Rectal smooth muscle tissue (tissue), 1 donor: ENCODE measurements at regions not wholly inside any gene's neighbourhood (a gene's known extent, or its start where the extent isn't known, plus 50 kb on each side); places are given as distances from the start of the nearest gene placed in this dataset.
"Not testable (repeated sequence)": the region's sequence is repeated elsewhere in the genome, so short reads cannot be mapped to it uniquely, and the experiment has no call there.

ENCODE experiments used
- H3K27ac ChIP-seq: one replicate; pipeline ENCODE4 v1.7.0; 2013; ENCODE audit warnings: low read depth, low read length, inconsistent platforms
- H3K27me3 ChIP-seq: one replicate; pipeline ENCODE4 v1.7.0; 2013; ENCODE audit warnings: low read length; ENCODE audit not compliant: control insufficient read depth, insufficient read depth
- H3K36me3 ChIP-seq: one replicate; pipeline ENCODE4 v1.7.0; 2013; ENCODE audit warnings: low read length; ENCODE audit not compliant: control insufficient read depth, insufficient read depth
- H3K4me1 ChIP-seq: one replicate; pipeline ENCODE4 v1.7.0; 2013; ENCODE audit warnings: low read length; ENCODE audit not compliant: control insufficient read depth, insufficient read depth
- H3K4me3 ChIP-seq: one replicate; pipeline ENCODE4 v1.7.0; 2013; ENCODE audit warnings: low read length
- H3K9ac ChIP-seq: one replicate; pipeline ENCODE4 v1.7.0; 2013; ENCODE audit warnings: low read length

DNA sequence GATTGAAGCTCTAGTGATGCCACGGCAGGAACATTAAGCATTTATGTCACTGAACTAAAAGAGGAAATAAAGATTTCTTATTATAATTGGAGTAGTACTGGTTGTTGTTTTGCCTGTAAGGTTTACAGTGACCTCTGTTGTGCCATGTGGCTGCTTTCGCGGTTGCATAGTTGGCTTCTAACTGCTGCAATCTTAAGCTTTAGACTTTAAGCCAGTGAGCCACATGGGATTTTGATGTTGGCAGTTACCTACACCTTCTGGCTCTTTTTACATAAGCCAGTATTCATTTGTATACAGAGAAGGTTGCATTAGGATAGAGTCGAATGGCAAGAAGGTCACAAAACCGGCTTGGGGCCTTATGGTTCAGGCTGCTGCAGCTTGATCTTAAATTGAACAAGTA is 1311.6 kb downstream of the RAPGEF2 start:
- Histone ChIP-seq H3K27me3 (no peaks in the 10 kb centered on the region), H3K4me3 (no peak overlapping the region), H3K36me3 (no peaks in the 10 kb centered on the region), H3K9ac (no peak overlapping the region), H3K4me1 (no peaks in the 10 kb centered on the region), H3K27ac (no peak overlapping the region)

DNA sequence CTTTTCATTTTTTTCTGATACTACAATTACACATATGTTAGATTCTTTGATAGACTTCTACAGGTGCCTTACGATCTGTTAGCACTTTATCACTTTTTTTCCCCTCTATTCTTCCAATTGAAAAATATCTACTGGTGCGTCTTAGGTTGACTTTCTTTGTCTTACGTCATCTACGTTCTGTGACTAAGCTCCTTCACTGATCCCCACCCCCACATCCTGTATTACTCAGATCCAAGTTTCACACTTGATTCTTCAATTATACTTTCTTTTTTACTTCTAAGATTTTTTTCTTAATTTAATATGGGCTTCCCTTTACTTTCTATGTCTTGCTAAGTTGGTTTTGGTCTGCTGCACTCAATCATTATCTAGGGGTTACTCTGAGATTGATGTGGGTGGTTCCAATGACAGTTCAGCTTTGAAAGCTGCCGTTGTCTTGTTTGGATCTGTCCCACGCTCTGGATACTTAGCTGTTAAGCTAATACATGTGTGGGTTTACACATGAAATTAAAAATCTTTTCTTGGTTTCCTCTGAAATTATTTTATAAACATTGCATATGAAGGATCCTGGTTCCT is 1321.1 kb downstream of the RAPGEF2 start:
- Histone ChIP-seq H3K4me3 (no peak overlapping the region), H3K36me3 (no peaks in the 10 kb centered on the region), H3K27ac (no peak overlapping the region), H3K27me3 (no peaks in the 10 kb centered on the region), H3K9ac (no peak overlapping the region), H3K4me1 (no peaks in the 10 kb centered on the region)

DNA sequence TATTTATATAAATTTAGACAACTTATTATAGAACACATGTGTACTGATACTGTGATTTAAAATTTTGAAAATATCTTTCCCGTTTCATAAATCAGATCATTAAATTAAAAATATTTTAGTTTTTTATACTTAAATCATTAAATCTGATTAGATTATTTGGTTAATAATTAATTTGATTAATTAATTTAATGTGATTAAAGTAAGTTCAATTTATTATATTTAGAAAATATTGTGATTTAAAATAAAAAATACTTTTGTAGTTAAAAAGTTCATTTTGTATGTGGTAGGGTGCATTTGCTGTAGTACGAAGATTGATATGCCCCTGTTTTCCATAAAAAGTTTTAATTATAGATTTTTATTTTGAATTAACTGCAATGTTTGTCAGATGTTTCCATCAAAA is 1323.4 kb downstream of the RAPGEF2 start:
- Histone ChIP-seq H3K27ac (no peak overlapping the region), H3K27me3 (no peaks in the 10 kb centered on the region), H3K4me3 (no peak overlapping the region), H3K36me3 (no peaks in the 10 kb centered on the region), H3K9ac (no peak overlapping the region), H3K4me1 (no peaks in the 10 kb centered on the region)

DNA sequence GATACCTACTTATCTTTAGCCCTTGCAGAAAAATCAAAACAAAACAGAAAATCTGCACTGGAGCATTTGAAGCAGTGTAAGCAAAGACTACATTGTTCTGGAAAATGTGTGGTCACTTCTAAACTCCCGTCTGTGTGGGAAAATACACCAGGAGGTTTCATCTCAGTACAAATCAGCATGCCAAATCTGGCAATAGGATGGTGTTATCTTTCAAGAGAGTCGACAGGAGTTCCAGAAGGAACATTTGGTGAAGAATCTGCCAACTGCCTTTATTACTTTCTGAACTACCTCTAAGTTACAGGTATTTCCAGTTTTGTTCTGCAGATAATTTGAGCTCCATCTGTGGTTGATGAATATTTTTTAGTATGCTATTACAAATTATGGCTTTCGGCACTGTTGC is 1348.0 kb downstream of the RAPGEF2 start:
- Histone ChIP-seq H3K27me3 (no peaks in the 10 kb centered on the region), H3K4me1 (no peaks in the 10 kb centered on the region), H3K27ac (no peak overlapping the region), H3K9ac (no peak overlapping the region), H3K36me3 (no peaks in the 10 kb centered on the region), H3K4me3 (no peak overlapping the region)

DNA sequence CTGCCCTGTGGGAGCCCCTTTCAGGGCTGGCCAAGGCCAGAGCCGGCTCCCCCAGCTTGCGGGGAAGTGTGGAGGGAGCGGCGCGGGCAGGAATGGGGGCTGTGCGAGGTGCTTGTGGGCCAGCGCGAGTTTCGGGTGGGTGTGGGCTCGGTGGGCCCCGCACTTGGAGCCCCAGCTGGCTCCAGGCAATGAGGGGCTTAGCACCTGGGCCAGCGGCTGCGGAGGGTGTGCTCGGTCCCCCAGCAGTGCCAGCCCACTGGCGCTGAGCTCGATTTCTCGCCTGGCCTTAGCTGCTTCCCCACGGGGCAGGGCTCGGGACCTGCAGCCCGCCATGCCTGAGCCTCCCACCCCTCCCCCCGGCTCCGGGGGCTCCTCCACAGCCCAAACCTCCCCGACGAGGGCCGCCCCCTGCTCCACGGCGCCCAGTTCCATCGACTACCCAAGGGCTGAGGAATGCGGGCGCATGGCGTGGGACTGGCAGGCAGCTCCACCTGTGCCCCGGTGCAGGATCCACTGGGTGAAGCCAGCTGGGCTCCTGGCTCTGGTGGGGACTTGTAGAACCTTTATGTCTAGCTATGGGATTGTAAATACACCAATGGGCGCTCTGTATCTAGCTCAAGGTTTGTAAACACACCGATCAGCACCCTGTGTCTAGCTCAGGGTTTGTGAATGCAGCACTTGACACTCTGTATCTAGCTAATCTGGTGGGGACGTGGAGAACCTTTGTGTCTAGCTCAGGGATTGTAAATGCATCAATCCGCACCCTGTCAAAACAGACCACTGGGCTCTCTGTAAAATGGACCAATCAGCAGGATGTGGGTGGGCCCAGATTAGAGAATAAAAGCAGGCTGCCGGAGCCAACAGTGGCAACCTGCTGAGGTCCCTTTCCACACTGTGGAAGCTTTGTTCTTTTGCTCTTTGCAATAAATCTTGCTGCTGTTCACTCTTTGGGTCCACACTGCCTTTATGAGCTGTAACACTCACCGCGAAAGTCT is 1379.1 kb downstream of the RAPGEF2 start:
- not testable (repeated sequence) for H3K9ac ChIP-seq, H3K27me3 ChIP-seq, H3K27ac ChIP-seq, H3K36me3 ChIP-seq, H3K4me1 ChIP-seq, H3K4me3 ChIP-seq

DNA sequence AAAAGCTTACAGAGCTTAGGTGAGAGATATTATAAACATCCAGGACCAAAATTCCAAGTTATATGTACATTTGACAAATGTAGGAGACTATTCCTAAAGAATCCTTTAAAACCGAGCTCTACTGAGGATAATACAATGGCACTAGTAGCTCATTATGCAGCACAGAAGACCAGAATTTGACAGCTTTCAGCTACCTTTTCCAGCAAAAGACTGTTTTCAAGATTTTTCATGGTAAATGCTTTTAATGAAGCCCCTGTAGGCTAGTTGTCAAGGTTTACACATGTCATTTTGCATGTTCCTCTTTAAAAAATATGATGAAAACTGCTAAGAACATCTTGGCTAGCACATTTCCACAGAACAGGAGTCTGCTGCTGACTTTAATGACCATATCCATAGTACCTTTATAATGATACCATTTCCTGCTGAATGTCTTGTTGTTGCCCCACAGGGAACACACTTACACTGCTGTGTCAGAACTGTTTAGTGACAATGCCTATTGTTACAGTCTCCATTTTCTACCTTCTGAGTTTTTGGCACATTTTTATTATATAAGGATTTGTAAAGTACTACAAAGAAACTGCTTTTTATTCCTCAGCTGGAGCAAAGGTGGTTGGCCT is 1382.3 kb downstream of the RAPGEF2 start:
- Histone ChIP-seq H3K36me3 (no peaks in the 10 kb centered on the region), H3K9ac (no peak overlapping the region), H3K4me1 (no peaks in the 10 kb centered on the region)

DNA sequence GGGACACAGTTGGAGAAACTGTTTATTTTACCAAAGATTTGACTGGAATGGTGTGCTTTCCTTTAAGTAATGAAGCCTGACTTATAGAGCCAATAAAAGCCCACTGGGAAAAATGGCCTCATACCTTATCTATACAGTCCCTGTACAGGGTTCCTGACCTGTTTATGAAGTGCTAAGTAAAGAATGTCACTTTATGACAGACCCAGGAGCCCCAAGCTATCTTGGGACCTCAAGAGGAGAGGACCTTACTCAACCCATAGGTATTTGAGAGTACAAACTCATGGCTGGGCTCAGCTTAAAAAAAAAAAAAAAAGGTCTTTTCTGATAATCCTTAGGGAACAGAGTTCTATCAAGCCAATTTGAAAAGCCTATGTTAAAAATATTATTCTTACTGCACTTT is 1389.3 kb downstream of the RAPGEF2 start:
- Histone ChIP-seq H3K27ac (no peak overlapping the region), H3K4me1 (no peaks in the 10 kb centered on the region), H3K9ac (no peak overlapping the region), H3K27me3 (no peaks in the 10 kb centered on the region), H3K4me3 (no peak overlapping the region), H3K36me3 (no peaks in the 10 kb centered on the region)

More for the DNA sequence above, 1382.3 kb downstream of the RAPGEF2 start:
- Histone ChIP-seq H3K27ac (no peak overlapping the region), H3K27me3 (no peaks in the 10 kb centered on the region), H3K4me3 (no peak overlapping the region)

DNA sequence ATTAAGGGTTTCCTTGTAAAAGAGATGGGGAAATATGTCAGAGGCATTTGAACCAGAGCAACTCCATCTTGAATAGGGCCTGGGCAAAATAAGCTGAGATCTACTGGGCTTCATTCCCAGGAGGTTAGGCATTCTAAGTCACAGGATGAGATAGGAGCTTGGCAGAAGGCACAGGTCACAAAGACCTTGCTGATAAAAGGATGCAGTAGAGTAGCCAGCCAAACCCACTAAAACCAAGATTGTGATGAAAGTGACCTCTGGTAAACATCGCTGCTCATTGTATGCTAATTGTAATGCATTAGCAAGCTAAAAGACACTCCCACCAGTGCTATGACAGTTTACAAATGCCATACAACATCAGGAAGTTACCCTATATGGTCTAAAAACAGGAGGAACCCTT is 1390.3 kb downstream of the RAPGEF2 start:
- H3K4me1 ChIP-seq, result no peaks in the 10 kb centered on the region
- H3K9ac ChIP-seq, result no peak overlapping the region
- no peak overlapping the region for H3K27ac ChIP-seq
- H3K36me3 ChIP-seq, result no peaks in the 10 kb centered on the region
- no peaks in the 10 kb centered on the region for H3K27me3 ChIP-seq
- H3K4me3 ChIP-seq, result no peak overlapping the region

DNA sequence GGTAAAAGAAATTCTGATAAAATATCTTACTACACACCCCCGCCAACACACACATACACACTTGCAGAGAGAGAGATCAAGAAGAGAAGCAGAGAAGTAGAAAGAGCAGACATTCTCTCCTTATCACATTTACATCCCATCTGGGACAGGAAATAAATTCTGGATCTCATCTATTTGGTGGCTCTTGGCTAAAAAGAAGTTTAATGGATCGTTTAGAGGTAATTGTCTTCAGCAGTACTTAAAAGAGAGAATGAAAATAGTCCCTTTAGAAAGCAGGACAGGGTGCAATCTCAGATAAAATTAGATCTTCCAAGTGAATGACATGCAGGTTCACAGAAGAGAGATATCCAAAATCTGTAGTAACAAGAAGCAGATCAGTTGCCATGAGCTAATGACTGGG is 1392.5 kb downstream of the RAPGEF2 start:
- H3K9ac ChIP-seq, result no peak overlapping the region
- H3K36me3 ChIP-seq, result no peaks in the 10 kb centered on the region

DNA sequence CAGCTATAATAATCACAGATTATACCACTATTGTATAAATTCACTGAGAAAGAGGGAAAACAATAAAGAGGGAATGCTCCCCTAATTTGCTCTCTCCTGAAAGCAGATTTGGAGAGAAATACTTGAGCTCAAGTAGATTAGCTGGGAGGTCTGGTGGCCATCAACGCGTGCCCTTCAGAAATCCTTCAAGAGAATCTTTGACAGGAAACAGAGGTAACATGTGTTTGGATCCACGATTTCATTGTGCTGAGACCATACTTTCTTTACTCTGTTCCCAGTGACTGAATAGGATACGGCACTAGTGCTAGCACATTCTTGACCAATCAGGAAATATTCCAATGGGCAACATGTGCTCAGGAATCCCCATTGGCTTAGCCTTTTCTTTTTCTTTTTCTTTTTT is 1395.3 kb downstream of the RAPGEF2 start:
- H3K36me3 ChIP-seq, result no peaks in the 10 kb centered on the region
- no peak overlapping the region for H3K27ac ChIP-seq
- H3K27me3 ChIP-seq, result no peaks in the 10 kb centered on the region
- no peak overlapping the region for H3K9ac ChIP-seq
- H3K4me3 ChIP-seq, result no peak overlapping the region
- H3K4me1 ChIP-seq, result no peaks in the 10 kb centered on the region

More for the DNA sequence above, 1392.5 kb downstream of the RAPGEF2 start:
- H3K4me3 ChIP-seq, result no peak overlapping the region
- no peaks in the 10 kb centered on the region for H3K27me3 ChIP-seq
- H3K4me1 ChIP-seq, result no peaks in the 10 kb centered on the region
- H3K27ac ChIP-seq, result no peak overlapping the region

DNA sequence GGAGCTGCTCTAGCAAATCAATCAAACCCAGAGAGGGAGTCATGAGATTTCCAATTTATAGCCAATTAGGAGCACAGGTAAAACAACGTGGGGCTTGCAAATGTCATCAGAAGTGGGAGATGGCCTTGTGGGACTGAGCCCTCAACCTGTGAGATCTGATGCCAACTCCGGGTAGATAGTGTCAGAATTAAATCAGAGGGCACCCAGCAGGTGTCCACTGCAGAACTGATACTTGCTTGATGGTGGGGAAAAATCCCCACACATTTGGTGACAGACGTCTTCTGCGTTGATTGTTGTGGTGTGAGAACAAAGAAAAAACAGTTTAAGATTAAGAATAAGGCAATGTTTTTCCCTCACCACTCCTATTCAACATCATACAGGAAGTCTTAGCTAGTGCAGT is 1402.8 kb downstream of the RAPGEF2 start:
- no peak overlapping the region for H3K4me3 ChIP-seq
- H3K27me3 ChIP-seq, result no peaks in the 10 kb centered on the region
- no peaks in the 10 kb centered on the region for H3K4me1 ChIP-seq
- no peak overlapping the region for H3K27ac ChIP-seq
- H3K36me3 ChIP-seq, result no peaks in the 10 kb centered on the region
- no peak overlapping the region for H3K9ac ChIP-seq

DNA sequence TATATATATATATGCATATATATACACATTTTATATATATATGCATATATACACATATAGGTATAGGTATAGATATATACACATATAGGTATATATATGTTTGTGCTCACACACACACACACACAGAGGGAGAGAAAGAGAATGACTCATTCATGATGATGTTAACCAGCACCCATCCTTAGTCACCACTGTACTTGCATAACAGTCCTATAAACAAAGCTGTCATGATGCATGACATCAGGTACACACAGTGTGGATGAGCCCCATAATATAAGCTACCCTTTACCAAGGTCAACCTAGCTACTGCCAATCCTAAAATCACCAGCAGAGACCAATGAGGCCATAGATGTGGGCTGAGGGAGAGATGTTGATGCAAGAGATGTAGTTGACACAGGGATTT is 1408.0 kb downstream of the RAPGEF2 start:
- H3K27me3 ChIP-seq, result no peaks in the 10 kb centered on the region
- H3K4me1 ChIP-seq, result no peaks in the 10 kb centered on the region
- H3K4me3 ChIP-seq, result no peak overlapping the region
- no peak overlapping the region for H3K9ac ChIP-seq
- H3K36me3 ChIP-seq, result no peaks in the 10 kb centered on the region
- H3K27ac ChIP-seq, result no peak overlapping the region
